NOMO-1 treated with dmso at 0.1 percent for 144 hours (cell line): ENCODE measurements at regions not wholly inside any gene's neighbourhood (a gene's known extent, or its start where the extent isn't known, plus 50 kb on each side); places are given as distances from the start of the nearest gene placed in this dataset.

Source experiments
- DNase-seq: peaks from one replicate; lab custom pipeline; 2025; ENCODE audit not compliant: unreplicated experiment; lab: John Stamatoyannopoulos, UW

GRCh38 chr2:144333143-144333555 lies 186.8 kb downstream of the ZEB2 start:
- DNase-seq = no peak

- peak; percentile 81 for DNase-seq
Observed at GRCh38 chr2:144332356-144333142, 187.4 kb downstream of the ZEB2 start.

GRCh38 chr2:144331674-144332355 lies 188.1 kb downstream of the ZEB2 start:
- peak; percentile 72 for DNase-seq

- DNase-seq = no peak
Observed at GRCh38 chr2:144330951-144331673, 188.8 kb downstream of the ZEB2 start.

- no peak for DNase-seq
Observed at GRCh38 chr2:144329472-144329871, 190.4 kb downstream of the ZEB2 start.

- DNase-seq = no peak
Observed at GRCh38 chr2:144328938-144329337, 191.0 kb downstream of the ZEB2 start.

GRCh38 chr2:144326825-144327224 lies 193.1 kb downstream of the ZEB2 start:
- no peak for DNase-seq

GRCh38 chr2:144325086-144325485 lies 194.8 kb downstream of the ZEB2 start:
- no peak for DNase-seq

GRCh38 chr2:144324446-144325045 lies 195.4 kb downstream of the ZEB2 start:
- DNase-seq = no peak

GRCh38 chr2:144323946-144324345 lies 196.0 kb downstream of the ZEB2 start:
- no peak for DNase-seq

GRCh38 chr2:144322379-144322778 lies 197.5 kb downstream of the ZEB2 start:
- DNase-seq = no peak

- no peak for DNase-seq
Observed at GRCh38 chr2:144320491-144320890, 199.4 kb downstream of the ZEB2 start.

GRCh38 chr2:144317071-144317738 lies 202.7 kb downstream of the ZEB2 start:
- no peak for DNase-seq

- DNase-seq = no peak
Observed at GRCh38 chr2:144310889-144311608, 208.9 kb downstream of the ZEB2 start.

GRCh38 chr2:144310484-144310883 lies 209.4 kb downstream of the ZEB2 start:
- DNase-seq = no peak

GRCh38 chr2:144307711-144308110 lies 212.2 kb downstream of the ZEB2 start:
- no peak for DNase-seq

GRCh38 chr2:144304202-144304601 lies 215.7 kb downstream of the ZEB2 start:
- DNase-seq = no peak

- no peak for DNase-seq
Observed at GRCh38 chr2:144300632-144301031, 219.3 kb downstream of the ZEB2 start.

GRCh38 chr2:144290276-144290675 lies 229.6 kb downstream of the ZEB2 start:
- DNase-seq = no peak

- no peak for DNase-seq
Observed at GRCh38 chr2:144288438-144288837, 231.5 kb downstream of the ZEB2 start.
